ENCODE measurements at regions not wholly inside any gene's neighbourhood (a gene's known extent, or its start where the extent isn't known, plus 50 kb on each side); places are given as distances from the start of the nearest gene placed in this dataset.

DNA sequence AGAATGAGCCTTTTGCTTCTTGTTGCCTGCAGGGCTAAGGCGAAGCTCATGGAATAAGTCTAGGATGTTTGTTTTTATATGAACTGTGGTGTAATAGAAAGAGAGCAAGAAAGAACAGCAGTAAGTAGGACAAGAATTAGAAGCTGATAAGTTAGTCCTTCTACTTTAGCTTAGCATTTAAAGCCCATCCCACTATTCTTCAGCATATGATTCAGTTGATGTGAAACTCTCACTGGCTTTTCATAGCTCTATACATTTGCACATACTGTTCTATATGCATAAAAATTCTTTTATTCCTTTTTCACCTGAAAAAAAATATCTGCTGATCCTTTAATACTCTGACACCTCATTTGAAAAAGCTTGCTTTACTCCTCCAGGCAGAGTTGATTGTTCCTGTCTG is 712.0 kb downstream of the USP25 start:
- Histone ChIP-seq H3K79me2 (ENCODE audit: low read length) (no peaks in the 10 kb centered on the region), H4K20me1 (ENCODE audit: insufficient read depth, low read length) (no peaks in the 10 kb centered on the region), H3K4me2 (ENCODE audit: low read length) (no peak overlapping the region), H2AFZ (ENCODE audit: low read depth, low read length) (no peak overlapping the region), H3K27ac (ENCODE audit: low read length) (no peak overlapping the region), H3K9ac (ENCODE audit: low read length) (no peak overlapping the region), H3K4me1 (ENCODE audit: low read length) (no peaks in the 10 kb centered on the region; the same call in 1 of the 2 replicates), H3K9me3 (ENCODE audit: insufficient read depth, low read length) (no peaks in the 10 kb centered on the region), H3K4me3 (ENCODE audit: low read length) (no peak overlapping the region), H3K36me3 (replicated peaks; ENCODE audit: low read depth, low read length) (no peaks in the 10 kb centered on the region), H3K27me3 (ENCODE audit: low read depth, low read length) (no peaks in the 10 kb centered on the region)
- TF ChIP-seq, protein P1, sequence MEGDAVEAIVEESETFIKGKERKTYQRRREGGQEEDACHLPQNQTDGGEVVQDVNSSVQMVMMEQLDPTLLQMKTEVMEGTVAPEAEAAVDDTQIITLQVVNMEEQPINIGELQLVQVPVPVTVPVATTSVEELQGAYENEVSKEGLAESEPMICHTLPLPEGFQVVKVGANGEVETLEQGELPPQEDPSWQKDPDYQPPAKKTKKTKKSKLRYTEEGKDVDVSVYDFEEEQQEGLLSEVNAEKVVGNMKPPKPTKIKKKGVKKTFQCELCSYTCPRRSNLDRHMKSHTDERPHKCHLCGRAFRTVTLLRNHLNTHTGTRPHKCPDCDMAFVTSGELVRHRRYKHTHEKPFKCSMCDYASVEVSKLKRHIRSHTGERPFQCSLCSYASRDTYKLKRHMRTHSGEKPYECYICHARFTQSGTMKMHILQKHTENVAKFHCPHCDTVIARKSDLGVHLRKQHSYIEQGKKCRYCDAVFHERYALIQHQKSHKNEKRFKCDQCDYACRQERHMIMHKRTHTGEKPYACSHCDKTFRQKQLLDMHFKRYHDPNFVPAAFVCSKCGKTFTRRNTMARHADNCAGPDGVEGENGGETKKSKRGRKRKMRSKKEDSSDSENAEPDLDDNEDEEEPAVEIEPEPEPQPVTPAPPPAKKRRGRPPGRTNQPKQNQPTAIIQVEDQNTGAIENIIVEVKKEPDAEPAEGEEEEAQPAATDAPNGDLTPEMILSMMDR (IDR thresholded peaks at IDR 0.05; ENCODE audit: low read depth, low read length) = no peak
- no peak for TF ChIP-seq EZH2phosphoT487 (IDR thresholded peaks at IDR 0.05; ENCODE audit: low read depth)

DNA sequence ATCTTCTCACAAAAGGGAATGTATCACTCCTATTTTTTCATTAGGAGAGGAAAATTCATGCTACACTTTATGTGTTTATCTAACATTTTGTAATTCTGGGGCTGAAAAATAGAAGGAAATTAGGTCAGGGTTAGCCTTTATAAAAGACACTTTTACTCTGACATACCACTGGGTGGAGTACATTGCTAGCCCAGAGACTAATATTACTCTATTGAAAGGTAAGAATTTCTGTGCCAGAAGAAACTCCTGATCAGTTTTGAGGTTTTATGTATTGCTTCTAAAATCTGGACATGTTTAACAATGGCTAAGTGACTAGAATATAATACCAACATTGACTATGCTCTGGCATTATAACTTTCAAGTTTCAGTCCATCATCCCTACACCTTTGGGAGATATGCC is 724.6 kb downstream of the USP25 start:
- H3K79me2 ChIP-seq (ENCODE audit: low read length) = no peaks in the 10 kb centered on the region
- H2AFZ ChIP-seq (ENCODE audit: low read depth, low read length) = no peak overlapping the region
- H3K27ac ChIP-seq (ENCODE audit: low read length) = no peak overlapping the region
- H3K4me1 ChIP-seq (ENCODE audit: low read length) = no peaks in the 10 kb centered on the region
- no peaks in the 10 kb centered on the region for H4K20me1 ChIP-seq (ENCODE audit: insufficient read depth, low read length)
- no peak overlapping the region for H3K4me3 ChIP-seq (ENCODE audit: low read length)
- no peak for TF ChIP-seq EZH2phosphoT487 (IDR thresholded peaks at IDR 0.05; ENCODE audit: low read depth)
- TF ChIP-seq, protein P1 (IDR thresholded peaks at IDR 0.05; ENCODE audit: low read depth, low read length) = peak; percentile 37
- H3K9ac ChIP-seq (ENCODE audit: low read length) = no peak overlapping the region
- no peaks in the 10 kb centered on the region for H3K27me3 ChIP-seq (ENCODE audit: low read depth, low read length)
- H3K9me3 ChIP-seq (ENCODE audit: insufficient read depth, low read length) = no peaks in the 10 kb centered on the region
- no peaks in the 10 kb centered on the region for H3K36me3 ChIP-seq (replicated peaks; ENCODE audit: low read depth, low read length)
- no peak overlapping the region for H3K4me2 ChIP-seq (ENCODE audit: low read length)

GRCh38 chr21:16455526-16455925 is 725.7 kb downstream of the USP25 start:
- no peaks in the 10 kb centered on the region for H3K36me3 ChIP-seq (replicated peaks; ENCODE audit: low read depth, low read length)
- no peak overlapping the region for H3K9ac ChIP-seq (ENCODE audit: low read length)
- no peak for TF ChIP-seq EZH2phosphoT487 (IDR thresholded peaks at IDR 0.05; ENCODE audit: low read depth)
- TF ChIP-seq, protein P1 (IDR thresholded peaks at IDR 0.05; ENCODE audit: low read depth, low read length) = no peak

DNA sequence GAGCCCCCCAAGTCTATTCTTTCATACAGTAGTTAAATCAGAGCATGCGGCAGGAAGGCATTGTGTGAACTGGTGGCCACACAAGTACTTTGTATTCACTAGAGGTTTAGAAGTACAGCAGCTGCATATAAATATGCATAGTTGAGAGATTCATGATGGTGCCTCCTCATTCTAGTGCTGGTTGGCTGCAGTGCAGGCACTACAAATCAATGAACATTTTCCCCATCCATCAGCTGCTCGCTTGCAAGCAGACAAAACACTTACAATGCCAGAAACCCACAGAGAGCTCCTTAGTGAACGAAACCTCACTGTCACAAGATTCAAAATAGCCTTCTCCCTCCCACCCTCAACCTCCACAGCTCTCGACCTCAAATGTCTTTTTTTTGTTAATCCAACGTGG is 726.2 kb downstream of the USP25 start:
- Histone ChIP-seq H3K4me2 (ENCODE audit: low read length) (no peak overlapping the region), H3K36me3 (replicated peaks; ENCODE audit: low read depth, low read length) (no peaks in the 10 kb centered on the region), H3K9me3 (ENCODE audit: insufficient read depth, low read length) (no peaks in the 10 kb centered on the region), H4K20me1 (ENCODE audit: insufficient read depth, low read length) (no peaks in the 10 kb centered on the region), H3K79me2 (ENCODE audit: low read length) (no peaks in the 10 kb centered on the region), H3K27ac (ENCODE audit: low read length) (no peak overlapping the region), H3K27me3 (ENCODE audit: low read depth, low read length) (no peaks in the 10 kb centered on the region), H3K4me1 (ENCODE audit: low read length) (no peaks in the 10 kb centered on the region), H3K4me3 (ENCODE audit: low read length) (no peak overlapping the region), H3K9ac (ENCODE audit: low read length) (no peak overlapping the region), H2AFZ (ENCODE audit: low read depth, low read length) (no peak overlapping the region)
- TF ChIP-seq EZH2phosphoT487 (IDR thresholded peaks at IDR 0.05; ENCODE audit: low read depth) = no peak
- TF ChIP-seq, protein P1 (IDR thresholded peaks at IDR 0.05; ENCODE audit: low read depth, low read length) = no peak

More at GRCh38 chr21:16455526-16455925, 725.7 kb downstream of the USP25 start:
- H3K4me3 ChIP-seq (ENCODE audit: low read length) = no peak overlapping the region
- no peak overlapping the region for H3K27ac ChIP-seq (ENCODE audit: low read length)
- no peaks in the 10 kb centered on the region for H3K27me3 ChIP-seq (ENCODE audit: low read depth, low read length)
- no peak overlapping the region for H2AFZ ChIP-seq (ENCODE audit: low read depth, low read length)
- no peaks in the 10 kb centered on the region for H3K79me2 ChIP-seq (ENCODE audit: low read length)
- H3K4me2 ChIP-seq (ENCODE audit: low read length) = no peak overlapping the region
- H3K9me3 ChIP-seq (ENCODE audit: insufficient read depth, low read length) = no peaks in the 10 kb centered on the region
- no peaks in the 10 kb centered on the region for H3K4me1 ChIP-seq (ENCODE audit: low read length)
- H4K20me1 ChIP-seq (ENCODE audit: insufficient read depth, low read length) = no peaks in the 10 kb centered on the region
